HEK293 (cell line): ENCODE measurements at regions not wholly inside any gene's neighbourhood (a gene's known extent, or its start where the extent isn't known, plus 50 kb on each side); places are given as distances from the start of the nearest gene placed in this dataset.

Experiments used
- CTCF ChIA-PET: fragments of 350-600 bp; formaldehyde crosslinking; extraction: SDS; loops from one replicate; lab custom pipeline; 2021; ENCODE audit warnings: antibody characterized with exemption; lab: Yijun Ruan, JAX
- POLR2A ChIA-PET: fragments of 300-600 bp; formaldehyde crosslinking; extraction: SDS; loops from one replicate; lab custom pipeline; 2020; ENCODE audit warnings: antibody characterized with exemption, inconsistent platforms; lab: Yijun Ruan, JAX
- H3K27ac ChIP-seq: fragments of 200-500 bp; sonication (Bioruptor generic); 2 replicates; pipeline ENCODE4 v1.5.1; 2014; ENCODE audit warnings: low read depth, low read length, control low read depth, inconsistent platforms; ENCODE audit errors: extremely low read depth
- H3K36me3 ChIP-seq, 2 experiments: fragments of 200-500 bp in 1 of 2; sonication (Bioruptor generic) in 1 of 2; 1 replicate in 1 of 2; 2 replicates in 1 of 2; pipeline ENCODE4 v1.5.1; 2014 to 2017; ENCODE audit warnings: inconsistent platforms in 2 of 2, low read length in 2 of 2; ENCODE audit not compliant: control insufficient read depth in 2 of 2, insufficient read depth in 1 of 2
- H3K4me1 ChIP-seq: fragments of 200-500 bp; sonication (Bioruptor generic); 2 replicates; pipeline ENCODE4 v1.5.1; 2014; ENCODE audit warnings: mild to moderate bottlenecking, low read length, inconsistent platforms; ENCODE audit not compliant: control insufficient read depth, insufficient read depth
- H3K4me3 ChIP-seq: 2 replicates; pipeline ENCODE4 v1.5.1; 2011; ENCODE audit warnings: low read depth, mild to moderate bottlenecking, control low read depth, low read length, moderate library complexity
- H3K9me3 ChIP-seq: fragments of 200-500 bp; sonication (Bioruptor generic); 2 replicates; pipeline ENCODE4 v1.5.1; 2014; ENCODE audit warnings: low read depth, low read length, inconsistent platforms; ENCODE audit not compliant: control insufficient read depth, insufficient read depth
- HOXA7 ChIP-seq: sonication (generic); formaldehyde crosslinking; IDR thresholded peaks from 2 replicates; pipeline ENCODE4 v1.8.1; 2022; ENCODE audit warnings: missing genetic modification reagents, borderline replicate concordance
- HOXC10 ChIP-seq: sonication (generic); formaldehyde crosslinking; IDR thresholded peaks from 2 replicates; pipeline ENCODE4 v1.8.1; 2023; ENCODE audit warnings: mild to moderate bottlenecking, missing genetic modification reagents
- IKZF3 ChIP-seq: fragments of 450-650 bp; IDR thresholded peaks from 2 replicates; pipeline ENCODE4 v1.5.0; 2018; ENCODE audit warnings: missing biosample characterization, mild to moderate bottlenecking, missing genetic modification characterization, moderate library complexity
- KLF17 ChIP-seq: fragments of 450-650 bp; formaldehyde crosslinking; IDR thresholded peaks from 2 replicates; pipeline ENCODE4 v1.5.1; 2016; ENCODE audit warnings: missing biosample characterization, missing genetic modification characterization
- OVOL3 ChIP-seq: fragments of 450-650 bp; formaldehyde crosslinking; IDR thresholded peaks from 2 replicates; pipeline ENCODE4 v1.5.1; 2016; ENCODE audit warnings: missing biosample characterization, missing genetic modification characterization
- RBAK ChIP-seq: fragments of 450-650 bp; formaldehyde crosslinking; IDR thresholded peaks from 2 replicates; pipeline ENCODE4 v1.5.1; 2016; ENCODE audit warnings: missing biosample characterization, missing genetic modification characterization
- WT1 ChIP-seq: fragments of 450-650 bp; formaldehyde crosslinking; IDR thresholded peaks from 2 replicates; pipeline ENCODE4 v1.5.1; 2016; ENCODE audit warnings: missing biosample characterization, missing genetic modification characterization
- ZNF155 ChIP-seq: fragments of 450-650 bp; formaldehyde crosslinking; IDR thresholded peaks from 2 replicates; pipeline ENCODE4 v1.5.1; 2016; ENCODE audit warnings: missing biosample characterization, missing genetic modification characterization
- ZNF169 ChIP-seq: fragments of 450-650 bp; formaldehyde crosslinking; IDR thresholded peaks from 2 replicates; pipeline ENCODE4 v1.5.1; 2016; ENCODE audit warnings: missing biosample characterization, missing genetic modification characterization
- ZNF223 ChIP-seq: fragments of 450-650 bp; formaldehyde crosslinking; IDR thresholded peaks from 2 replicates; pipeline ENCODE4 v1.5.1; 2016; ENCODE audit warnings: missing biosample characterization, missing genetic modification characterization
- ZNF239 ChIP-seq: fragments of 450-650 bp; formaldehyde crosslinking; IDR thresholded peaks from 2 replicates; pipeline ENCODE4 v1.5.1; 2016; ENCODE audit warnings: missing biosample characterization, missing genetic modification characterization
- ZNF248 ChIP-seq: fragments of 450-650 bp; formaldehyde crosslinking; IDR thresholded peaks from 2 replicates; pipeline ENCODE4 v1.5.1; 2017; ENCODE audit warnings: missing biosample characterization, missing genetic modification characterization
- ZNF37A ChIP-seq: fragments of 450-650 bp; IDR thresholded peaks from 2 replicates; pipeline ENCODE4 v1.5.1; 2018; ENCODE audit warnings: missing biosample characterization, missing genetic modification characterization
- ZNF394 ChIP-seq: fragments of 450-650 bp; formaldehyde crosslinking; IDR thresholded peaks from 2 replicates; pipeline ENCODE4 v1.5.1; 2016; ENCODE audit warnings: missing biosample characterization, missing genetic modification characterization, mild to moderate bottlenecking, moderate library complexity, borderline replicate concordance
- ZNF560 ChIP-seq: fragments of 450-650 bp; formaldehyde crosslinking; IDR thresholded peaks from 2 replicates; pipeline ENCODE4 v1.5.1; 2017; ENCODE audit warnings: missing biosample characterization, missing genetic modification characterization, borderline replicate concordance
- ZNF580 ChIP-seq: fragments of 450-650 bp; formaldehyde crosslinking; IDR thresholded peaks from 2 replicates; pipeline ENCODE4 v1.5.1; 2016; ENCODE audit warnings: missing biosample characterization, missing genetic modification characterization
- ZNF585B ChIP-seq: fragments of 450-650 bp; formaldehyde crosslinking; IDR thresholded peaks from 2 replicates; pipeline ENCODE4 v1.5.1; 2016; ENCODE audit warnings: missing biosample characterization, missing genetic modification characterization
- ZNF621 ChIP-seq: fragments of 450-650 bp; formaldehyde crosslinking; IDR thresholded peaks from 2 replicates; pipeline ENCODE4 v1.5.1; 2017; ENCODE audit warnings: missing biosample characterization, missing genetic modification characterization
- ZNF629 ChIP-seq: fragments of 450-650 bp; formaldehyde crosslinking; IDR thresholded peaks from 2 replicates; pipeline ENCODE4 v1.5.1; 2017; ENCODE audit warnings: missing biosample characterization, missing genetic modification characterization
- ZNF645 ChIP-seq: fragments of 450-650 bp; formaldehyde crosslinking; IDR thresholded peaks from 2 replicates; pipeline ENCODE4; 2016; ENCODE audit warnings: missing biosample characterization, missing genetic modification characterization
- ZNF658 ChIP-seq: fragments of 450-650 bp; formaldehyde crosslinking; IDR thresholded peaks from 2 replicates; pipeline ENCODE4; 2016; ENCODE audit warnings: missing biosample characterization, missing genetic modification characterization
- ZNF660 ChIP-seq: fragments of 450-650 bp; IDR thresholded peaks from 2 replicates; pipeline ENCODE4 v1.5.1; 2018; ENCODE audit warnings: missing biosample characterization, mild to moderate bottlenecking, missing genetic modification characterization
- ZNF707 ChIP-seq: fragments of 450-650 bp; formaldehyde crosslinking; IDR thresholded peaks from 2 replicates; pipeline ENCODE4 v1.5.1; 2016; ENCODE audit warnings: missing biosample characterization, missing genetic modification characterization
- ZNF747 ChIP-seq: fragments of 450-650 bp; formaldehyde crosslinking; IDR thresholded peaks from 2 replicates; pipeline ENCODE4 v1.5.1; 2016; ENCODE audit warnings: missing biosample characterization, missing genetic modification characterization
- ZNF76 ChIP-seq: fragments of 450-650 bp; formaldehyde crosslinking; IDR thresholded peaks from 2 replicates; pipeline ENCODE4; 2016; ENCODE audit warnings: low read depth, missing biosample characterization, missing genetic modification characterization, borderline replicate concordance
- ZNF777 ChIP-seq: fragments of 450-650 bp; formaldehyde crosslinking; IDR thresholded peaks from 2 replicates; pipeline ENCODE4 v1.5.1; 2017; ENCODE audit warnings: missing biosample characterization, missing genetic modification characterization, borderline replicate concordance
- ZSCAN23 ChIP-seq: fragments of 450-650 bp; formaldehyde crosslinking; IDR thresholded peaks from 2 replicates; pipeline ENCODE4 v1.5.1; 2016; ENCODE audit warnings: missing biosample characterization, missing genetic modification characterization
- ZSCAN4 ChIP-seq: fragments of 450-650 bp; formaldehyde crosslinking; IDR thresholded peaks from 2 replicates; pipeline ENCODE4 v1.5.1; 2017; ENCODE audit warnings: missing biosample characterization, missing genetic modification characterization

- Histone ChIP-seq H3K36me3 (no peaks in the 10 kb centered on the region), H3K9me3 (no peaks in the 10 kb centered on the region), H3K4me1 (no peaks in the 10 kb centered on the region), H3K4me3 (no peak overlapping the region), H3K27ac (no peak overlapping the region)
- ChIA-PET POLR2A (no interaction called here), CTCF (interaction anchor here (0.7 to 0.9 kb wide), 2 partner anchors 10 kb away, joined by 3 to 4 read pairs; no protein-coding TSS in a partner anchor)
- TF ChIP-seq KLF17 (no peak), ZNF223 (tag by site-specific recombination) (no peak), ZNF585B (tag by site-specific recombination) (no peak), ZNF621 (no peak), ZNF629 (no peak), ZSCAN23 (no peak), ZNF777 (tag by site-specific recombination) (no peak), IKZF3 (no peak), ZNF560 (tag by site-specific recombination) (no peak), ZNF660 (tag by site-specific recombination) (no peak), ZNF169 (tag by site-specific recombination) (no peak), WT1 (tag by site-specific recombination) (no peak), ZNF707 (no peak), HOXA7 (CRISPR knock-in tag) (no peak), ZNF580 (no peak), RBAK (tag by site-specific recombination) (no peak), ZNF37A (no peak), ZNF239 (tag by site-specific recombination) (no peak)
Observed at GRCh38 chr20:47936612-47937011, 151.3 kb upstream of the SULF2 start.

GRCh38 chr20:47934761-47935160 is 149.5 kb upstream of the SULF2 start:
- H3K36me3 ChIP-seq: no peaks in the 10 kb centered on the region
- POLR2A ChIA-PET: no interaction called here

More at GRCh38 chr20:47934761-47935160, 149.5 kb upstream of the SULF2 start:
- CTCF ChIA-PET: no interaction called here
- no peak overlapping the region for H3K27ac ChIP-seq
- no peak for TF ChIP-seq ZNF658
- no peak for TF ChIP-seq ZSCAN4
- no peak for TF ChIP-seq OVOL3
- TF ChIP-seq ZNF394 (tag by site-specific recombination): no peak
- TF ChIP-seq ZNF248 (tag by site-specific recombination): no peak
- TF ChIP-seq ZNF747: no peak
- TF ChIP-seq HOXC10: no peak
- no peak for TF ChIP-seq ZNF155
- no peak for TF ChIP-seq ZNF76 (tag by site-specific recombination)
- TF ChIP-seq ZNF645 (tag by site-specific recombination): no peak
- no peaks in the 10 kb centered on the region for H3K4me1 ChIP-seq
- H3K4me3 ChIP-seq: no peak overlapping the region
- H3K9me3 ChIP-seq: no peaks in the 10 kb centered on the region
